ENCODE measurements at regions not wholly inside any gene's neighbourhood (a gene's known extent, or its start where the extent isn't known, plus 50 kb on each side); places are given as distances from the start of the nearest gene placed in this dataset.

- intact Hi-C loops (cut with DNase I): no loop called here
- WGBS, 2 donors: 89 to 97% methylated on average over 1 of the region's 1 CpG
- no peaks in the 10 kb centered on the region for H3K27me3 ChIP-seq
- DNase-seq: no peak
- no peak overlapping the region for H3K27ac ChIP-seq
- H3K4me3 ChIP-seq: no peak overlapping the region
- no peak for TF ChIP-seq POLR2AphosphoS5 (IDR thresholded peaks at IDR 0.05)
- TF ChIP-seq EP300 (IDR thresholded peaks at IDR 0.05): no peak
- no peak for TF ChIP-seq CTCF (IDR thresholded peaks at IDR 0.05)
- no peak for TF ChIP-seq POLR2A (IDR thresholded peaks at IDR 0.05)
- no peaks in the 10 kb centered on the region for H3K36me3 ChIP-seq
- no peaks in the 10 kb centered on the region for H3K4me1 ChIP-seq
- no peaks in the 10 kb centered on the region for H3K9me3 ChIP-seq
Measured at GRCh38 chr5:126695091-126695490, 81.8 kb upstream of the LMNB1 start.

GRCh38 chr5:126707080-126707479 is 69.9 kb upstream of the LMNB1 start:
- Histone ChIP-seq H3K27ac (no peak overlapping the region), H3K4me3 (no peak overlapping the region), H3K36me3 (no peaks in the 10 kb centered on the region), H3K27me3 (no peaks in the 10 kb centered on the region), H3K4me1 (no peaks in the 10 kb centered on the region), H3K9me3 (no peaks in the 10 kb centered on the region)
- intact Hi-C loops (cut with DNase I): no loop called here
- no peak for DNase-seq
- TF ChIP-seq CTCF (IDR thresholded peaks at IDR 0.05): no peak
- no peak for TF ChIP-seq EP300 (IDR thresholded peaks at IDR 0.05)
- no peak for TF ChIP-seq POLR2AphosphoS5 (IDR thresholded peaks at IDR 0.05)
- no peak for TF ChIP-seq POLR2A (IDR thresholded peaks at IDR 0.05)
- WGBS, 2 donors: 88 to 90% methylated on average over 1 of the region's 1 CpG

- no peak for DNase-seq
- intact Hi-C loops (cut with DNase I): no loop called here
- H3K4me1 ChIP-seq: no peaks in the 10 kb centered on the region
- 68 to 79% methylated on average over 3 of the region's 3 CpGs for WGBS, 2 donors
- no peaks in the 10 kb centered on the region for H3K9me3 ChIP-seq
- no peak for TF ChIP-seq POLR2A (IDR thresholded peaks at IDR 0.05)
- TF ChIP-seq CTCF (IDR thresholded peaks at IDR 0.05): no peak
- no peak for TF ChIP-seq EP300 (IDR thresholded peaks at IDR 0.05)
- no peak for TF ChIP-seq POLR2AphosphoS5 (IDR thresholded peaks at IDR 0.05)
- H3K27me3 ChIP-seq: no peaks in the 10 kb centered on the region
- no peak overlapping the region for H3K4me3 ChIP-seq
- no peaks in the 10 kb centered on the region for H3K36me3 ChIP-seq
- no peak overlapping the region for H3K27ac ChIP-seq
Measured at GRCh38 chr5:126715765-126716164, 61.2 kb upstream of the LMNB1 start.

GRCh38 chr5:126716861-126717260 is 60.1 kb upstream of the LMNB1 start:
- Histone ChIP-seq H3K4me3 (no peak overlapping the region), H3K9me3 (no peaks in the 10 kb centered on the region), H3K4me1 (no peaks in the 10 kb centered on the region), H3K27me3 (no peaks in the 10 kb centered on the region), H3K27ac (no peak overlapping the region), H3K36me3 (no peaks in the 10 kb centered on the region)
- DNase-seq: no peak
- intact Hi-C loops (cut with DNase I): no loop called here
- TF ChIP-seq CTCF (IDR thresholded peaks at IDR 0.05) (no peak), POLR2A (IDR thresholded peaks at IDR 0.05) (no peak)
- 89 to 96% methylated on average over 10 of the region's 10 CpGs for WGBS, 2 donors

GRCh38 chr5:126718236-126718868 is 58.6 kb upstream of the LMNB1 start:
- intact Hi-C loops (cut with DNase I): no loop called here
- no peaks in the 10 kb centered on the region for H3K36me3 ChIP-seq
- TF ChIP-seq POLR2AphosphoS5 (IDR thresholded peaks at IDR 0.05) (no peak), EP300 (IDR thresholded peaks at IDR 0.05) (no peak), CTCF (IDR thresholded peaks at IDR 0.05) (no peak)
- 64 to 82% methylated on average over 10 of the region's 10 CpGs for WGBS, 2 donors
- no peaks in the 10 kb centered on the region for H3K27me3 ChIP-seq
- H3K9me3 ChIP-seq: no peaks in the 10 kb centered on the region
- no peak for DNase-seq
- H3K4me3 ChIP-seq: no peak overlapping the region
- H3K27ac ChIP-seq: no peak overlapping the region
- H3K4me1 ChIP-seq: no peaks in the 10 kb centered on the region

All from sigmoid colon (tissue), 6 donors.